Gastrocnemius medialis (tissue), 4 donors: ENCODE measurements at regions not wholly inside any gene's neighbourhood (a gene's known extent, or its start where the extent isn't known, plus 50 kb on each side); places are given as distances from the start of the nearest gene placed in this dataset.

Experiments used
- POLR2A ChIP-seq, 2 donors: fragments of 450-650 bp; IDR thresholded peaks; one replicate each; pipeline ENCODE4 v1.6.1; 2017; ENCODE audit warnings: antibody characterized with exemption in 2 of 2, mild to moderate bottlenecking in 2 of 2, moderate library complexity in 2 of 2
- TF ChIP-seq, protein P1 (sequence below), 5 experiments: fragments of 450-650 bp in 3 of 5; fragments of 200-600 bp in 2 of 5; sonication (generic) in 2 of 5; IDR thresholded peaks in 4 of 5; conservative IDR thresholded peaks in 1 of 5; 1 replicate in 4 of 5; 2 replicates in 1 of 5; pipeline ENCODE4 v1.5.1; 2016 to 2019; ENCODE audit warnings: antibody characterized with exemption in 5 of 5, mild to moderate bottlenecking in 3 of 5, moderate library complexity in 3 of 5

DNA sequence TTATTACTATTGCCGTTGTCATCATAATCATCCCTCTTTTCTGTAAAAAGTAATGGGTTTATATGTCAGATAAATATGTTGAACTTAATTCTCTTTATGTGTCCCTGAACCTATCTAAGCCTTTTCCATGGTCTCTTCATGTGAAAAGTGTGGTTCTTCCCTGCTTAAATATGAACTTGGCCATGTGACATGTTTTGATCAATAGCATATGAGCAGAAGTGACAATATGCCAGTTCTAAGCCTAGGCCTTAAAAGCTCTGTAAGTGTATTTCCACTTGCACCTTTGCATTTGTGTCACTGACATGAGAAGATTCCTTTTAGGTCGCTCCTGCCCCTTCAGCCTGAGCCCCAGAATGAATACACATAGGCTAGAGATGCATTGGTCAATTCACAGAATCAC lies 188.4 kb upstream of the CCN2 start:
- TF ChIP-seq, protein P1, sequence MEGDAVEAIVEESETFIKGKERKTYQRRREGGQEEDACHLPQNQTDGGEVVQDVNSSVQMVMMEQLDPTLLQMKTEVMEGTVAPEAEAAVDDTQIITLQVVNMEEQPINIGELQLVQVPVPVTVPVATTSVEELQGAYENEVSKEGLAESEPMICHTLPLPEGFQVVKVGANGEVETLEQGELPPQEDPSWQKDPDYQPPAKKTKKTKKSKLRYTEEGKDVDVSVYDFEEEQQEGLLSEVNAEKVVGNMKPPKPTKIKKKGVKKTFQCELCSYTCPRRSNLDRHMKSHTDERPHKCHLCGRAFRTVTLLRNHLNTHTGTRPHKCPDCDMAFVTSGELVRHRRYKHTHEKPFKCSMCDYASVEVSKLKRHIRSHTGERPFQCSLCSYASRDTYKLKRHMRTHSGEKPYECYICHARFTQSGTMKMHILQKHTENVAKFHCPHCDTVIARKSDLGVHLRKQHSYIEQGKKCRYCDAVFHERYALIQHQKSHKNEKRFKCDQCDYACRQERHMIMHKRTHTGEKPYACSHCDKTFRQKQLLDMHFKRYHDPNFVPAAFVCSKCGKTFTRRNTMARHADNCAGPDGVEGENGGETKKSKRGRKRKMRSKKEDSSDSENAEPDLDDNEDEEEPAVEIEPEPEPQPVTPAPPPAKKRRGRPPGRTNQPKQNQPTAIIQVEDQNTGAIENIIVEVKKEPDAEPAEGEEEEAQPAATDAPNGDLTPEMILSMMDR (IDR thresholded peaks at IDR 0.05 in 4 of 5, conservative IDR thresholded peaks at IDR 0.05 in 1 of 5) = no peak
- TF ChIP-seq POLR2A (IDR thresholded peaks at IDR 0.05) = no peak
